H1 (cell line): ENCODE measurements at regions not wholly inside any gene's neighbourhood (a gene's known extent, or its start where the extent isn't known, plus 50 kb on each side); places are given as distances from the start of the nearest gene placed in this dataset.

Experiments used
- CTCF ChIP-seq, 3 experiments: IDR thresholded peaks; 1 replicate in 2 of 3; 2 replicates in 1 of 3; pipeline versions ENCODE4 v1.5.1 to v1.6.1; 2011; ENCODE audit warnings: low read length in 3 of 3, mild to moderate bottlenecking in 3 of 3, inconsistent platforms in 2 of 3, low read depth in 1 of 3, moderate library complexity in 1 of 3; ENCODE audit not compliant: insufficient read depth in 1 of 3; ENCODE audit errors: control extremely low read depth in 1 of 3
- POLR2AphosphoS5 ChIP-seq: IDR thresholded peaks from 2 replicates; pipeline ENCODE4 v1.6.1; 2011; ENCODE audit warnings: low read depth, low read length
- SP1 ChIP-seq: IDR thresholded peaks from 2 replicates; pipeline ENCODE4 v1.6.1; 2011; ENCODE audit warnings: low read depth, low read length
- TF ChIP-seq, protein P1 (sequence below): IDR thresholded peaks from 2 replicates; pipeline ENCODE4 v1.6.1; 2011; ENCODE audit warnings: low read length, improper control_type of control experiment

GRCh38 chr14:26170885-26171284 lies 426.9 kb downstream of the NOVA1 start:
- TF ChIP-seq POLR2AphosphoS5 (no peak), SP1 (no peak), CTCF (IDR thresholded peaks at IDR 0.05; ENCODE audit: control extremely low read depth in 1 of 3, insufficient read depth in 1 of 3, low read depth in 1 of 3, low read length in 3 of 3) (no peak)
- TF ChIP-seq, protein P1, sequence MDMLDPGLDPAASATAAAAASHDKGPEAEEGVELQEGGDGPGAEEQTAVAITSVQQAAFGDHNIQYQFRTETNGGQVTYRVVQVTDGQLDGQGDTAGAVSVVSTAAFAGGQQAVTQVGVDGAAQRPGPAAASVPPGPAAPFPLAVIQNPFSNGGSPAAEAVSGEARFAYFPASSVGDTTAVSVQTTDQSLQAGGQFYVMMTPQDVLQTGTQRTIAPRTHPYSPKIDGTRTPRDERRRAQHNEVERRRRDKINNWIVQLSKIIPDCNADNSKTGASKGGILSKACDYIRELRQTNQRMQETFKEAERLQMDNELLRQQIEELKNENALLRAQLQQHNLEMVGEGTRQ: no peak
